ENCODE measurements at regions not wholly inside any gene's neighbourhood (a gene's known extent, or its start where the extent isn't known, plus 50 kb on each side); places are given as distances from the start of the nearest gene placed in this dataset.

GRCh38 chr21:41008974-41009373, 159.0 kb upstream of the BACE2 start:
- Mint-ChIP-seq H3K9me3 (peaks cover 15% of the 10 kb centered on the region), H3K4me1 (peaks cover 15% of the 10 kb centered on the region), H3K27me3 (ENCODE audit: low read depth, poor library complexity) (peaks cover 3% of the 10 kb centered on the region), H3K27ac (no peak overlapping the region), H3K36me3 (ENCODE audit: low read depth) (no peaks in the 10 kb centered on the region), H3K4me3 (no peak overlapping the region)
- TF ChIP-seq CTCF (IDR thresholded peaks at IDR 0.05), result no peak
- no peak for DNase-seq

GRCh38 chr21:41009398-41010100, 158.4 kb upstream of the BACE2 start:
- H3K27me3 Mint-ChIP-seq (ENCODE audit: low read depth, poor library complexity), result peaks cover 3% of the 10 kb centered on the region
- no peak for DNase-seq
- H3K9me3 Mint-ChIP-seq, result peaks cover 15% of the 10 kb centered on the region
- H3K36me3 Mint-ChIP-seq (ENCODE audit: low read depth), result no peaks in the 10 kb centered on the region
- peaks cover 15% of the 10 kb centered on the region for H3K4me1 Mint-ChIP-seq
- H3K4me3 Mint-ChIP-seq, result no peak overlapping the region
- H3K27ac Mint-ChIP-seq, result no peak overlapping the region
- no peak for TF ChIP-seq CTCF (IDR thresholded peaks at IDR 0.05)

- Mint-ChIP-seq H3K4me1 (peaks cover 15% of the 10 kb centered on the region), H3K36me3 (ENCODE audit: low read depth) (no peaks in the 10 kb centered on the region), H3K27ac (no peak overlapping the region), H3K4me3 (no peak overlapping the region), H3K27me3 (ENCODE audit: low read depth, poor library complexity) (peaks cover 3% of the 10 kb centered on the region), H3K9me3 (peaks cover 15% of the 10 kb centered on the region)
- TF ChIP-seq CTCF (IDR thresholded peaks at IDR 0.05), result no peak
- no peak for DNase-seq
Measured at GRCh38 chr21:41010101-41010435, 157.9 kb upstream of the BACE2 start.

- no peak for TF ChIP-seq CTCF (IDR thresholded peaks at IDR 0.05)
- peaks cover 14% of the 10 kb centered on the region for H3K9me3 Mint-ChIP-seq
- DNase-seq, result no peak
- H3K4me1 Mint-ChIP-seq, result peaks cover 15% of the 10 kb centered on the region
- H3K27ac Mint-ChIP-seq, result no peak overlapping the region
- H3K27me3 Mint-ChIP-seq (ENCODE audit: low read depth, poor library complexity), result peaks cover 3% of the 10 kb centered on the region
- H3K4me3 Mint-ChIP-seq, result no peak overlapping the region
- no peaks in the 10 kb centered on the region for H3K36me3 Mint-ChIP-seq (ENCODE audit: low read depth)
Measured at GRCh38 chr21:41011098-41011731, 156.7 kb upstream of the BACE2 start.

- DNase-seq, result no peak
- Mint-ChIP-seq H3K4me1 (peaks cover 15% of the 10 kb centered on the region), H3K9me3 (peaks cover 6% of the 10 kb centered on the region), H3K27ac (no peak overlapping the region), H3K4me3 (no peak overlapping the region), H3K36me3 (ENCODE audit: low read depth) (no peaks in the 10 kb centered on the region), H3K27me3 (ENCODE audit: low read depth, poor library complexity) (peaks cover 3% of the 10 kb centered on the region)
- TF ChIP-seq CTCF (IDR thresholded peaks at IDR 0.05), result no peak
Measured at GRCh38 chr21:41011951-41012366, 156.0 kb upstream of the BACE2 start.

- TF ChIP-seq CTCF (IDR thresholded peaks at IDR 0.05), result no peak
- peaks cover 6% of the 10 kb centered on the region for H3K9me3 Mint-ChIP-seq
- H3K36me3 Mint-ChIP-seq (ENCODE audit: low read depth), result no peaks in the 10 kb centered on the region
- no peak for DNase-seq
- H3K4me3 Mint-ChIP-seq, result no peak overlapping the region
- no peak overlapping the region for H3K27ac Mint-ChIP-seq
- peaks cover 15% of the 10 kb centered on the region for H3K4me1 Mint-ChIP-seq
- H3K27me3 Mint-ChIP-seq (ENCODE audit: low read depth, poor library complexity), result peaks cover 3% of the 10 kb centered on the region
Measured at GRCh38 chr21:41012425-41012824, 155.5 kb upstream of the BACE2 start.

Measured in nephron progenitor cell (in vitro differentiated cells).